Bronchial epithelial cell (primary cell): ENCODE measurements at regions not wholly inside any gene's neighbourhood (a gene's known extent, or its start where the extent isn't known, plus 50 kb on each side); places are given as distances from the start of the nearest gene placed in this dataset.
A peak's percentile ranks its signal among the peaks of the same experiment; 100 is the strongest.

Source experiments
- DNase-seq: peaks from one replicate; pipeline ENCODE4 v3.0.0-alpha.2; 2010; ENCODE audit warnings: low read depth
- FAIRE-seq: peaks from 2 replicates; lab custom pipeline; 2011; peaks lifted over from hg19 to GRCh38; lab: Jason Lieb, UNC
- H3K27me3 ChIP-seq: 2 replicates; pipeline ENCODE4 v1.5.1; 2011; ENCODE audit warnings: low read length; ENCODE audit not compliant: control insufficient read depth, insufficient read depth
- H3K36me3 ChIP-seq: 2 replicates; pipeline ENCODE4 v1.5.1; 2011; ENCODE audit warnings: low read length; ENCODE audit not compliant: control insufficient read depth, insufficient read depth
- H3K4me3 ChIP-seq: 2 replicates; pipeline ENCODE4 v1.5.1; 2011; ENCODE audit warnings: mild to moderate bottlenecking, low read depth, low read length, control low read depth
- TF ChIP-seq, protein P1 (sequence below): IDR thresholded peaks from 2 replicates; pipeline ENCODE4 v1.5.1; 2011; ENCODE audit warnings: mild to moderate bottlenecking, moderate library complexity, low read length, control low read depth, inconsistent platforms; ENCODE audit not compliant: insufficient read depth, severe bottlenecking

DNA sequence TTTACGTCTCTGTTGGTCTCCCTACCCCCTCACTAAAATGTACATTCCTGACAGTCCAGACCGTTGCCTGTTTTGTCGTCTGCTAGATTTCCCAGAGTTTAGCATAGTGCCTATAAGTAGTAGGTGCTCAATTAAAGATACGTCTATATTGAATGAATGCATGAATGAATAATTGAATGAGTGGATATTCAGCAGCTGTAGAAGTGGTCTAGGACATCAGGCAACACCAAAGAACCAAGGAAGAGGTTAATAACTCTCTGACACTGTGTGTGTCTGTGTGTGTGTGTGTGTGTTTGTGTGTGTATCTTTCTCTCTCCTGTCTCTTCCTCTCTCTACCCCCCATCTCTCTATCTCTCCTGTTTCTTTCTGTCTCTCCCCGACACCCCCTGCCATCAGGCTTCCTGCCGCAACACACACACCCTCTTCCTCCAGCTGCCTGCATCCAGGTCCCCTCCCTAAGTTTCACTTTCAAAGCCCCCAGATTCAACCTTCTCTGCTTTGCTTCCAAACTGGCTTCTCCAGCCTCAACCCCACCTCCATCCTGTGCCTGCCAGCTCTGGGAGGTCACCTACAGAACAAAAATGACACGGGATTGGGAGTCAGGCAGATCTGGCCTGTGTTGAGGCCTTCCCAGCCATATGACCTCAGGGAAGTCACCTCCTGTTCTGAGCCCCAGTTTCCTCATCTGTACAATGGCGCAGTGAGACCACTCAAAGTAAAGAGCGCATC, 119.9 kb upstream of the NCOR2 start:
- Histone ChIP-seq H3K4me3 (no peak overlapping the region), H3K27me3 (no peaks in the 10 kb centered on the region), H3K36me3 (no peaks in the 10 kb centered on the region)
- DNase-seq (no peak), FAIRE-seq (no peak)
- TF ChIP-seq, protein P1, sequence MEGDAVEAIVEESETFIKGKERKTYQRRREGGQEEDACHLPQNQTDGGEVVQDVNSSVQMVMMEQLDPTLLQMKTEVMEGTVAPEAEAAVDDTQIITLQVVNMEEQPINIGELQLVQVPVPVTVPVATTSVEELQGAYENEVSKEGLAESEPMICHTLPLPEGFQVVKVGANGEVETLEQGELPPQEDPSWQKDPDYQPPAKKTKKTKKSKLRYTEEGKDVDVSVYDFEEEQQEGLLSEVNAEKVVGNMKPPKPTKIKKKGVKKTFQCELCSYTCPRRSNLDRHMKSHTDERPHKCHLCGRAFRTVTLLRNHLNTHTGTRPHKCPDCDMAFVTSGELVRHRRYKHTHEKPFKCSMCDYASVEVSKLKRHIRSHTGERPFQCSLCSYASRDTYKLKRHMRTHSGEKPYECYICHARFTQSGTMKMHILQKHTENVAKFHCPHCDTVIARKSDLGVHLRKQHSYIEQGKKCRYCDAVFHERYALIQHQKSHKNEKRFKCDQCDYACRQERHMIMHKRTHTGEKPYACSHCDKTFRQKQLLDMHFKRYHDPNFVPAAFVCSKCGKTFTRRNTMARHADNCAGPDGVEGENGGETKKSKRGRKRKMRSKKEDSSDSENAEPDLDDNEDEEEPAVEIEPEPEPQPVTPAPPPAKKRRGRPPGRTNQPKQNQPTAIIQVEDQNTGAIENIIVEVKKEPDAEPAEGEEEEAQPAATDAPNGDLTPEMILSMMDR: no peak

DNA sequence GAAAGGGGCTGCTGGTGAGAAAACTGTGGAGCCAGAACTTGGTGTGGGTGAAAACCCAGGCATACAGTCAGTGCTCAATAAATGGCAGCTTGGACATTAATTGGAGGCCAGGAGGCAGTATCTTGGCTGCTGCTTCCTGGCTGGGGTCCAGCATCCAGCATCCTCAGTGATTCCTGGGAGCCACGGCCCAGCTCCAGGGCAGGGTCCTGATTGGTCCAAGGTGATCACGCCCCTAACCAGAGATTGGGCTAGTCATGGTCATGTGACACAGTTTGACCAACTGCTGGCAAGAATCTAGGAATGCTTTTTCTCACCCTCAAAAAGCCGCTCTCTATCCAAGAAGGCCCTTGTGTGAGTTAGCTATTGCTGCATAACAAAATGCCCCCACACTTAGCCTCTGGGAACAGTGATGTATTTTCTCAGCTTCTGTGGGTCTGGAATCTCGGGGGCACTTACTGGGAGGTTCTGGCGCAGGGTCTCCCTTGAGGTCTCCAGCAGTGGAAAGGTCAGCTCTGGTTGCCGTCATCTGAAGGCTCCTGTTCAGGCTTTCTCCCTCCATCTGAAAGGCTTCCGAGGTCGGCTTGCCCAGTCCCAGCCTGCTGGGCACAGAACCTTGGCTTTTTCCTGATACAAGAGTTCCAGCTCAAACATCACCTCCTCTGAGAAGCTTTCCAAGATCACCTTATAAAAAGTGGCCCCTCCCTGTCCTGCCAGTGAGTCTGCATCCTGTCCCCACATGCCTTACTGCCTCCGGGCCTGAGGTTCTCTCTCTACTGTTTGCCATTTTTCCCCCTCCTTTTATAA, 119.2 kb upstream of the NCOR2 start:
- DNase-seq (peak; percentile 22), FAIRE-seq (no peak)
- no peaks in the 10 kb centered on the region for H3K27me3 ChIP-seq
- no peaks in the 10 kb centered on the region for H3K36me3 ChIP-seq
- TF ChIP-seq, protein P1: no peak
- no peak overlapping the region for H3K4me3 ChIP-seq

DNA sequence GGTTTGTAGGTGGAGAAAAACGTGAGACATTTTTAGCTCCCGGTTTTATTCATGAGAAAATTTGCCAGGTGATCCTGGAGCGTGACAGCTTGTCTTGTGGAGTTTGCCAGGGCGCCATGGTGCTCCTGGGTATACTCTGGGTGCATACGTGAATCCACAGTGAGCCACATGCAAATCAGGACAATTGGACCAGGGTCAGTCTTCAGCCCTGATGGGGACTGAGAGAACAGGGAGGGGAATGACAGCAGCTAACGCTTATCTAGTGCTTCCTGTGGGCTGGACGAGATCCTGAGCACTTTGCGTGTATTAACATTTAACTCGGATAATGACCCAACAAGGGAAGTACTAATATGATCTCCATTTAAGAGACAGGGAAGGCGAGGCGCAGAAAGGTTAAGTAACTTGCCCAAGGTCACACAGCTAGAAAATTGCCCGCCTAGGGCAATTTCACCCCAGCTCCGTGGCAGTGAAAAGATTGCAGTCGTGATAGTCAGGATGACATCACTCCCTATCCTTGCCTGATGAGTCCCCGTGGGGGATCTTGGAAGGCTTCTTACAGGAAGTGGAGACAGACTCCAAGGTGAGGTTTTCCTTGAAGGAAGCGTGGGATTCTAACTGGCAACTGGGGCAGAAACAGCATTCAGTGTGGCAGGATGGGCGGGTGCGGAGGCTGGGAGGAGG, 118.4 kb upstream of the NCOR2 start:
- FAIRE-seq (no peak), DNase-seq (peak; percentile 76)
- no peaks in the 10 kb centered on the region for H3K36me3 ChIP-seq
- TF ChIP-seq, protein P1: no peak
- H3K27me3 ChIP-seq: no peaks in the 10 kb centered on the region
- H3K4me3 ChIP-seq: no peak overlapping the region

DNA sequence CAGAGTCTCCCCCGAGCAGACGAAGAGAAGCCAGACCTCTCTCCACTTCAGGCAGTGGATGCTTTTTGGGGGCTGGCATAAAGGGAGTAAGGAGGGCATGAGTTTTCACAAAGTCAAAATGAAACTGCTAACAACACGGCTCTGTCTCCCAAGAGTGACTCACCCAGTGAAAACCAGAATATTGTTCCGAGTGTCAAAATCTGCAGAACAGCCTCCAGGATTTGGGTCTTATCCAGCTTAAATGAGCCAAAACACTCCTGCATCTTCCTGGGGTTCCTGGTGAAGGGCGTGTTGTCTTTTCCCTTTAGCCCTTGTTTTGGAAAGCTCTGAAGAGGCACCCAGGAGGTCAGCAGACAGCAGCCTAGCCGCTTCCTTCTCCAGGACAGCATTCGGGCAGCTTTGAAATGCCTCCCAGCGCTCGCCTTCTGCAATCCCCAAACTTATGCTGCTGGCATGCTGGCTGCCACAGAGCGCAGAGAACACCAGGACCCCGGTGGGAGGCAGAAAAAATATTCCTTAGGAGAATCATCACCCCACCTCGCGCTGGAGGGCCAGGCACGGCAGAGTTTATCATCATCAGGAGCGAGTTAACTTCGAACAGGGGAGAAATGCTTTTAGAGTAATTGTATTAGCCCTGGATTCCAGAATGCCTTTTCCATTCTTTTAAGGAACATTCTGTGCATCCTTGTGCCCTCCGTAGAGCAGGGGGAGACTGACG, 117.7 kb upstream of the NCOR2 start:
- Histone ChIP-seq H3K36me3 (no peaks in the 10 kb centered on the region), H3K27me3 (no peaks in the 10 kb centered on the region), H3K4me3 (no peak overlapping the region)
- DNase-seq: peak; percentile 49
- TF ChIP-seq, protein P1: no peak
- FAIRE-seq: no peak

DNA sequence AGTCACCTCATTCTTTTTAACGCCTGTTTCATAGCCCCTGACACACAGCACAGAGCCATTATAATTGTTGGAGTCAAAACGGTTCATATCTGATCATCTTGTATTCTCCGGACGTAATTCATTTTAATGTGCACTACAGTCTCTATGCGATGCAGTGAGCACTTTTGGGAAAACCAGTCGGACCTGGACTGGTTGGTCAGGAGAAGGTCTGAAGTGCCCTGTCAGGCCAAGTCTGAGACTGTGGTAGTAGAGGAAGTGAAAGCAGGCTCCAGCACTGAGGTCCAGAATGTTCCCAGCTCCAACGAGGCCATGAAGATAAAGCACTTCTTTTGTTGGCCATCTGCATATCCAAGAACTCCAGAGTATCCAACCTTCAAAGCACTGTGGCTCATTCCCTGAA, 117.1 kb upstream of the NCOR2 start:
- TF ChIP-seq, protein P1: no peak
- no peak overlapping the region for H3K4me3 ChIP-seq
- FAIRE-seq: no peak

More for the DNA sequence above, 117.1 kb upstream of the NCOR2 start:
- Histone ChIP-seq H3K27me3 (no peaks in the 10 kb centered on the region), H3K36me3 (no peaks in the 10 kb centered on the region)
- DNase-seq: no peak
